ENCODE measurements at regions not wholly inside any gene's neighbourhood (a gene's known extent, or its start where the extent isn't known, plus 50 kb on each side); places are given as distances from the start of the nearest gene placed in this dataset.

- intact Hi-C loops (cut with DNase I) = no loop called here
- no peak for TF ChIP-seq CTCF (IDR thresholded peaks at IDR 0.05)
- Histone ChIP-seq H3K27ac (no peak overlapping the region), H3K27me3 (ENCODE audit: low read depth) (no peaks in the 10 kb centered on the region), H3K4me1 (no peaks in the 10 kb centered on the region), H3K9me3 (no peaks in the 10 kb centered on the region), H3K4me3 (no peak overlapping the region), H3K36me3 (no peaks in the 10 kb centered on the region)
- ATAC-seq (no peak), DNase-seq (no peak)
Observed at GRCh38 chr2:240293557-240294461, 141.7 kb upstream of the GPC1 start.

- no peaks in the 10 kb centered on the region for H3K4me1 ChIP-seq
- no peak for DNase-seq
Observed at GRCh38 chr2:240294514-240294913, 140.9 kb upstream of the GPC1 start.

GRCh38 chr2:240295256-240296103 is 140.0 kb upstream of the GPC1 start:
- no peaks in the 10 kb centered on the region for H3K4me1 ChIP-seq
- H3K27ac ChIP-seq = no peak overlapping the region
- H3K9me3 ChIP-seq = no peaks in the 10 kb centered on the region
- no peaks in the 10 kb centered on the region for H3K36me3 ChIP-seq
- H3K4me3 ChIP-seq = no peak overlapping the region
- no peak for DNase-seq
- intact Hi-C loops (cut with DNase I) = no loop called here
- H3K27me3 ChIP-seq (ENCODE audit: low read depth) = no peaks in the 10 kb centered on the region
- ATAC-seq = no peak
- no peak for TF ChIP-seq CTCF (IDR thresholded peaks at IDR 0.05)

More at GRCh38 chr2:240294514-240294913, 140.9 kb upstream of the GPC1 start:
- Histone ChIP-seq H3K4me3 (no peak overlapping the region), H3K27me3 (ENCODE audit: low read depth) (no peaks in the 10 kb centered on the region), H3K27ac (no peak overlapping the region), H3K9me3 (no peaks in the 10 kb centered on the region), H3K36me3 (no peaks in the 10 kb centered on the region)
- intact Hi-C loops (cut with DNase I) = no loop called here
- no peak for TF ChIP-seq CTCF (IDR thresholded peaks at IDR 0.05)
- ATAC-seq = no peak

- Histone ChIP-seq H3K27ac (no peak overlapping the region), H3K9me3 (no peaks in the 10 kb centered on the region), H3K27me3 (ENCODE audit: low read depth) (no peaks in the 10 kb centered on the region), H3K4me1 (no peaks in the 10 kb centered on the region), H3K36me3 (no peaks in the 10 kb centered on the region), H3K4me3 (no peak overlapping the region)
- intact Hi-C loops (cut with DNase I) = no loop called here
- ATAC-seq = no peak
- no peak for TF ChIP-seq CTCF (IDR thresholded peaks at IDR 0.05)
- DNase-seq = no peak
Observed at GRCh38 chr2:240296104-240296406, 139.4 kb upstream of the GPC1 start.

GRCh38 chr2:240296476-240297255 is 138.8 kb upstream of the GPC1 start:
- Histone ChIP-seq H3K4me3 (no peak overlapping the region), H3K4me1 (no peaks in the 10 kb centered on the region), H3K36me3 (no peaks in the 10 kb centered on the region), H3K9me3 (no peaks in the 10 kb centered on the region), H3K27me3 (ENCODE audit: low read depth) (no peaks in the 10 kb centered on the region), H3K27ac (no peak overlapping the region)
- DNase-seq (no peak), ATAC-seq (no peak)
- no peak for TF ChIP-seq CTCF (IDR thresholded peaks at IDR 0.05)
- intact Hi-C loops (cut with DNase I) = no loop called here

Data from lower lobe of right lung (tissue), 2 donors.